ENCODE measurements at regions not wholly inside any gene's neighbourhood (a gene's known extent, or its start where the extent isn't known, plus 50 kb on each side); places are given as distances from the start of the nearest gene placed in this dataset.
"Not testable (repeated sequence)": the region's sequence is repeated elsewhere in the genome, so short reads cannot be mapped to it uniquely, and the experiment has no call there.

GRCh38 chr2:204160989-204161388 lies 224.4 kb downstream of the ICOS start:
- no peak for TF ChIP-seq CTCF (IDR thresholded peaks at IDR 0.05; ENCODE audit: insufficient read depth, missing control alignments)
- DNase-seq (ENCODE audit: insufficient read length, low spot score) (no peak), FAIRE-seq (no peak)

- FAIRE-seq, result no peak
- no peak for TF ChIP-seq CTCF (IDR thresholded peaks at IDR 0.05; ENCODE audit: insufficient read depth, missing control alignments)
- no peak for DNase-seq (ENCODE audit: insufficient read length, low spot score)
Measured at GRCh38 chr2:204161886-204162285, 225.3 kb downstream of the ICOS start.

GRCh38 chr2:204166961-204167360 lies 230.4 kb downstream of the ICOS start:
- DNase-seq (ENCODE audit: insufficient read length, low spot score) (no peak), FAIRE-seq (no peak)
- no peak for TF ChIP-seq CTCF (IDR thresholded peaks at IDR 0.05; ENCODE audit: insufficient read depth, missing control alignments)

- not testable (repeated sequence) for DNase-seq (ENCODE audit: insufficient read length, low spot score); FAIRE-seq
Measured at GRCh38 chr2:204167670-204168069, 231.1 kb downstream of the ICOS start.

- no peak for TF ChIP-seq CTCF (IDR thresholded peaks at IDR 0.05; ENCODE audit: insufficient read depth, missing control alignments)
- DNase-seq (ENCODE audit: insufficient read length, low spot score), result no peak
- no peak for FAIRE-seq
Measured at GRCh38 chr2:204170411-204170810, 233.8 kb downstream of the ICOS start.

GRCh38 chr2:204171432-204172144 lies 235.0 kb downstream of the ICOS start:
- DNase-seq (ENCODE audit: insufficient read length, low spot score), result no peak
- no peak for TF ChIP-seq CTCF (IDR thresholded peaks at IDR 0.05; ENCODE audit: insufficient read depth, missing control alignments)
- no peak for FAIRE-seq

- DNase-seq (ENCODE audit: insufficient read length, low spot score) (no peak), FAIRE-seq (no peak)
- TF ChIP-seq CTCF (IDR thresholded peaks at IDR 0.05; ENCODE audit: insufficient read depth, missing control alignments), result no peak
Measured at GRCh38 chr2:204172145-204172600, 235.6 kb downstream of the ICOS start.
